ENCODE measurements at regions not wholly inside any gene's neighbourhood (a gene's known extent, or its start where the extent isn't known, plus 50 kb on each side); places are given as distances from the start of the nearest gene placed in this dataset.
"Not testable (repeated sequence)": the region's sequence is repeated elsewhere in the genome, so short reads cannot be mapped to it uniquely, and the experiment has no call there.

GRCh38 chr1:69090170-69090569 is 477.6 kb upstream of the LRRC7 start:
- Mint-ChIP-seq H3K9me3 (peaks cover 9% of the 10 kb centered on the region), H3K36me3 (ENCODE audit: low read depth) (no peaks in the 10 kb centered on the region), H3K27me3 (no peaks in the 10 kb centered on the region), H3K4me3 (no peak overlapping the region), H3K4me1 (ENCODE audit: low read depth) (no peaks in the 10 kb centered on the region), H3K27ac (no peak overlapping the region)
- CTCF ChIA-PET = no interaction called here
- ATAC-seq (no peak), DNase-seq (no peak)
- intact Hi-C loops (cut with micrococcal nuclease) = no loop called here
- TF ChIP-seq, protein P1, sequence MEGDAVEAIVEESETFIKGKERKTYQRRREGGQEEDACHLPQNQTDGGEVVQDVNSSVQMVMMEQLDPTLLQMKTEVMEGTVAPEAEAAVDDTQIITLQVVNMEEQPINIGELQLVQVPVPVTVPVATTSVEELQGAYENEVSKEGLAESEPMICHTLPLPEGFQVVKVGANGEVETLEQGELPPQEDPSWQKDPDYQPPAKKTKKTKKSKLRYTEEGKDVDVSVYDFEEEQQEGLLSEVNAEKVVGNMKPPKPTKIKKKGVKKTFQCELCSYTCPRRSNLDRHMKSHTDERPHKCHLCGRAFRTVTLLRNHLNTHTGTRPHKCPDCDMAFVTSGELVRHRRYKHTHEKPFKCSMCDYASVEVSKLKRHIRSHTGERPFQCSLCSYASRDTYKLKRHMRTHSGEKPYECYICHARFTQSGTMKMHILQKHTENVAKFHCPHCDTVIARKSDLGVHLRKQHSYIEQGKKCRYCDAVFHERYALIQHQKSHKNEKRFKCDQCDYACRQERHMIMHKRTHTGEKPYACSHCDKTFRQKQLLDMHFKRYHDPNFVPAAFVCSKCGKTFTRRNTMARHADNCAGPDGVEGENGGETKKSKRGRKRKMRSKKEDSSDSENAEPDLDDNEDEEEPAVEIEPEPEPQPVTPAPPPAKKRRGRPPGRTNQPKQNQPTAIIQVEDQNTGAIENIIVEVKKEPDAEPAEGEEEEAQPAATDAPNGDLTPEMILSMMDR (IDR thresholded peaks at IDR 0.05) = no peak
- POLR2A ChIA-PET = no interaction called here

DNA sequence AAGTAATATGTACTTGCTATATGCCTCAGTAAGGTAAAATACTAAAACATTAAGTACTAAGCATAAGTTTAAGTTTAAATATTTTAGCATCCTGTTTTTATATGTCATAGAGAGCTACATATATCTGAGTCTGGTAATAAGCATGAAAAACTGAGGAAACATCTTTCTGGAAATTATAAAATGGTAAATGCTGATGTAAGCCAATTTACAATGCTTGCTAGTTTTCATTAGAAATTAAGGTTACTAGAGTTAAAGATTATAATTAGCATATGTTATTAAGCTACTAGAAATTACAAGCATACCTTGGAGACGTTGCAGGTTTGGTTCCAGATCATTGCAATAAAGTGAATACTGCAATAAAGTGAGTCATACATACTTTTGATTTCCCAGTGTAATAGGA is 477.0 kb upstream of the LRRC7 start:
- H3K4me3 Mint-ChIP-seq = no peak overlapping the region
- intact Hi-C loops (cut with micrococcal nuclease) = no loop called here
- H3K27me3 Mint-ChIP-seq = no peaks in the 10 kb centered on the region
- ATAC-seq (no peak), DNase-seq (no peak)
- ChIA-PET CTCF (no interaction called here), POLR2A (no interaction called here)
- H3K27ac Mint-ChIP-seq = no peak overlapping the region
- TF ChIP-seq, protein P1 (IDR thresholded peaks at IDR 0.05) = no peak
- H3K4me1 Mint-ChIP-seq (ENCODE audit: low read depth) = no peaks in the 10 kb centered on the region
- H3K36me3 Mint-ChIP-seq (ENCODE audit: low read depth) = no peaks in the 10 kb centered on the region
- peaks cover 12% of the 10 kb centered on the region for H3K9me3 Mint-ChIP-seq

- CTCF ChIA-PET; H3K4me3 Mint-ChIP-seq; POLR2A ChIA-PET; H3K9me3 Mint-ChIP-seq; H3K27ac Mint-ChIP-seq; H3K36me3 Mint-ChIP-seq (ENCODE audit: low read depth); DNase-seq; H3K27me3 Mint-ChIP-seq; H3K4me1 Mint-ChIP-seq (ENCODE audit: low read depth); intact Hi-C loops (cut with micrococcal nuclease); ATAC-seq: not testable (repeated sequence)
These were observed 465.7 kb upstream of the LRRC7 start for GRCh38 chr1:69102058-69102457.

DNA sequence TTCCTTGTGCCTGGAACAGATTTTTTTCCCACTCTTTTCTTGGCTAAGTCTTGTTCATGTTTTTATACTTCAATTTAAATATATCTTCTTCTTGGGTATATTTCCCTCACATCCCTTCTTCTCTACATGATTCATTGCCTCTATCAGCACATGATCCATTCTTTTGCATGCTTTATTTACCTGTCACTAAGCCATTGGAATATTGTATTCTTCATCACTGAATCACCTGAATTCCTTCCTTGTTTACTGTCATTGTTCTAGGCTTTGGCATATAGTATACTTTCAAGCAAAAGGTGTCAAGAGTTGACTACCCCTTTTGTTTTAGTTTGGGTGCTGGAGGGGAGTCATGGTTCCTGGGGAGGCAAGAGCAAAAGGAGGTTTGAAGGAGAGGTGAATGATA is 464.5 kb upstream of the LRRC7 start:
- H3K36me3 Mint-ChIP-seq (ENCODE audit: low read depth) = no peaks in the 10 kb centered on the region
- H3K9me3 Mint-ChIP-seq = peaks cover 5% of the 10 kb centered on the region
- no peak for DNase-seq
- no peak overlapping the region for H3K27ac Mint-ChIP-seq
- ATAC-seq = no peak
- no peaks in the 10 kb centered on the region for H3K27me3 Mint-ChIP-seq
- H3K4me1 Mint-ChIP-seq (ENCODE audit: low read depth) = no peaks in the 10 kb centered on the region
- intact Hi-C loops (cut with micrococcal nuclease) = no loop called here
- H3K4me3 Mint-ChIP-seq = no peak overlapping the region
- TF ChIP-seq, protein P1 (IDR thresholded peaks at IDR 0.05) = no peak
- POLR2A ChIA-PET = no interaction called here
- CTCF ChIA-PET = no interaction called here

DNA sequence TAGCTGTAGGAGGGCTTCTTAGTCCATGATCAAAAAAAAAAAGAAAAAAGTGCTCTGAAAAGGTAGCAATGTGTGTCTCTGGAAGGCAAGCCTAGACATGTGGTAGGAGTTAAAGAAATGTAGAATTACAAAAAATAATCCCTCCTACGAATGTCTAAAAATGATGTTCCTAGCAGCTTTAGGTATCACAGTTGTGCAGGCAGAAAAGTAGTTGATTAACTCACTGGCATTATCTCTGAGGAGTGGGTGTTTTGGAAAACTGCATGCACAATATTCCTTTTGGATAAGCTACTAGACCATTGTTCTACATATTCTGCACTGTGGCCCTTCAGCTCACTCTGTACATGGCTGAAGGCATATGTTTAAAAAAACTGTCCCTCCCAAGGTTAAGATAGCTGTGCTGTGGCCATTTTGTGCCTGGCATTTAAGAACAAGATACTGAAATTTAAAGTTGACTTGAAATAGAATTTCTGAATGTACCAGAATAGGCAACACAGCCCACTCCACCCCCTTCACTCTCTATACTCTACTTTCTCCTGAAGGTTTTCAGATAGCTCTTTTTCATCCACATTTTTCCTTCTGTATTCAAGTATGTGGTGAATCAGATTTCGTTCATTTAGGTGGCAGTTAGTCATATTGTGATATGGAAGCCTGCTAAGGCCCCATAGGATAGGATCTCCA is 463.9 kb upstream of the LRRC7 start:
- Mint-ChIP-seq H3K9me3 (peaks cover 3% of the 10 kb centered on the region), H3K27me3 (no peaks in the 10 kb centered on the region), H3K4me3 (no peak overlapping the region), H3K4me1 (ENCODE audit: low read depth) (no peaks in the 10 kb centered on the region), H3K36me3 (ENCODE audit: low read depth) (no peaks in the 10 kb centered on the region), H3K27ac (no peak overlapping the region)
- DNase-seq = no peak
- intact Hi-C loops (cut with micrococcal nuclease) = no loop called here
- ChIA-PET CTCF (no interaction called here), POLR2A (no interaction called here)
- no peak for ATAC-seq
- TF ChIP-seq, protein P1 (IDR thresholded peaks at IDR 0.05) = no peak

GRCh38 chr1:69104894-69105293 is 462.8 kb upstream of the LRRC7 start:
- intact Hi-C loops (cut with micrococcal nuclease) = no loop called here

More at GRCh38 chr1:69104894-69105293, 462.8 kb upstream of the LRRC7 start:
- ChIA-PET POLR2A (no interaction called here), CTCF (no interaction called here)
- TF ChIP-seq, protein P1 (IDR thresholded peaks at IDR 0.05) = no peak
- Mint-ChIP-seq H3K4me1 (ENCODE audit: low read depth) (no peaks in the 10 kb centered on the region), H3K9me3 (peaks cover 7% of the 10 kb centered on the region), H3K27me3 (no peaks in the 10 kb centered on the region), H3K27ac (no peak overlapping the region), H3K4me3 (no peak overlapping the region), H3K36me3 (ENCODE audit: low read depth) (no peaks in the 10 kb centered on the region)
- DNase-seq (no peak), ATAC-seq (no peak)
